SHP77 treated with DMSO at 0.1 percent for 48 hours (cell line): ENCODE measurements at regions not wholly inside any gene's neighbourhood (a gene's known extent, or its start where the extent isn't known, plus 50 kb on each side); places are given as distances from the start of the nearest gene placed in this dataset.
"Not testable (repeated sequence)": the region's sequence is repeated elsewhere in the genome, so short reads cannot be mapped to it uniquely, and the experiment has no call there.

Source experiments
- DNase-seq: peaks from one replicate; lab custom pipeline; 2025; lab: John Stamatoyannopoulos, UW

DNA sequence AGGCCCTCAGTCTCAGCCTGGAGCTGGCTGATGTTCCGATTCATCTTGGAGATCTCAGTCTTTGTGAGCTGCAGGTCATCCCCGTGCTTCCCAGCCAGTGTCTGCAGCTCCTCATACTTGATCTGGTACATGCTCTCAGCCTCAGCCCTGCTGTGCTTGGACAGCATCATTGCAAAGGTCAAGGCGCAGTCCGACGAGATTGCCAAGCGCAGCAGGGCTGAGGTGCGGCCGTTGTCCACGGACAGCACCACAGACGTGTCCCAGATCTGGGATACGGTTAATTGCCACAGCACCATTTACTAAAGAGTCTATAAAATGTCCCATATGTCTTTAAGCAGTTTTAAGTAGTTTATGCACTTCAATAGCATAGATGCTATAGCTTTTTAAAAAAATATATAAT is 965.7 kb downstream of the FSCB start:
- DNase-seq: no peak

DNA sequence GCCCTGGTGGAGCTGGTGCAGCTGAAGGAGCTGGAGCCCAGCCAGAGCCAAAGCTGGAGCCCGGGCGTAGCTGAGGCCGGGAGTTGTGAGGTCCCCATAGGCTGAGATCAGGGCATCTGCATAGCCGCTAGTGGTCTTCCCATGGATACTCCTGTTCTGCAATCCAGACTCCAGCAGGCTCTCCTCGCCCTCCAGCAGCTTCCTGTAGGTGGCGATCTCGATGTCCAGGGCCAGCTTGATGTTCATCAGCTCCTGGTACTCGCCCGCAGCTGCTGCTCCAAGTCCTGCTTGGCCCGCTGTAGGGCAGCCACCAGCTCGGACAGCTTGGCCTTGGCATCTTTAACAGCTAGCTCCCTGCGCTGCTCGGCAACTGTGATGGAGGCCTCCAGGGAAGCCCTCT is 966.1 kb downstream of the FSCB start:
- no peak for DNase-seq

DNA sequence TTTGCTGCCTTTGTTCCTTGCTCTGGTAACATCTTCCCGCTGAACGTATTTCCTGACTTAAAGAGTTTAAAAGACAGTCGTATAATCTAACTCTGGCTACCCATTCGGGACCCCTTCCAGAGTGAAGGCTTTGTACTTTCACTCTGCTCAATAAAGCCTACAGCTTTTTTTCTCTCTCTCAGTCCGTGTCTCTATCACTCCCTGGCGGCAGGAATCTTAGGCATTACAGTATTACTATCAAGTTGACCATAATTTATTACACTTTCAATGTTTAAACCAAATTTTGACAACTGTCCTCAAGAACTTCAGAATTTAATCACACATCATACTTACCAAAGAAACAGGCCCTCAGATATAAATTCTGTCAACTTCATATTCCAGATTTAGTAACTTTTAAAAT is 967.9 kb downstream of the FSCB start:
- no peak for DNase-seq

DNA sequence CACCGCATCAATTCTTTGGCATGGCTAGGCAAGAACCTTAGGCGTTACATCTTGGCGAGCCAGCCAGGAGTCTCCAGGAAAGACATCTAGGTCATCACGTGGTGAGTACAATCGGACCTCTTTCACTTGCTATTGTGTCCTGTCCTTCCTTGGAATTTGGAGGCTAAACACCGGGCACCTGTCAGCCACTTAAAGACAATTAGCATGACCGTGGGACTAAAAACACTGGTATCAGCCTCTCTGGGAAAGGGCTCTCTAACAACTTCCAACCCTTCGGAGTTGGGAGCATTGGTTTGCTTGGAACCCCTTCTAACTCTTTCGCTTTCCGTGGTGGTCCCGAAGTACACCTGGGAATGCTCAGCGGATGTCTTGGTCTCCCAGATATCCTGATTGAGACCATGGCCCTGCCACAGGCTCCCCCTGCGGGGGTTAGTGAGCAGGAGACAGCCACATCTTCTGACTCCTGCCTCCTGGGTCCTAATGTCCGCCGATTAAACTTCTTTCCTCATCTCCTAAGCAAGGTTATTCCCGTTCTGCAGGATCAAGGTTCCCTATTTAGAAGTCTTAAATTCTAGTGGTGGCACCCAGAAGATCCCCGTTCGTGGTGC is 971.7 kb downstream of the FSCB start:
- DNase-seq: no peak

DNA sequence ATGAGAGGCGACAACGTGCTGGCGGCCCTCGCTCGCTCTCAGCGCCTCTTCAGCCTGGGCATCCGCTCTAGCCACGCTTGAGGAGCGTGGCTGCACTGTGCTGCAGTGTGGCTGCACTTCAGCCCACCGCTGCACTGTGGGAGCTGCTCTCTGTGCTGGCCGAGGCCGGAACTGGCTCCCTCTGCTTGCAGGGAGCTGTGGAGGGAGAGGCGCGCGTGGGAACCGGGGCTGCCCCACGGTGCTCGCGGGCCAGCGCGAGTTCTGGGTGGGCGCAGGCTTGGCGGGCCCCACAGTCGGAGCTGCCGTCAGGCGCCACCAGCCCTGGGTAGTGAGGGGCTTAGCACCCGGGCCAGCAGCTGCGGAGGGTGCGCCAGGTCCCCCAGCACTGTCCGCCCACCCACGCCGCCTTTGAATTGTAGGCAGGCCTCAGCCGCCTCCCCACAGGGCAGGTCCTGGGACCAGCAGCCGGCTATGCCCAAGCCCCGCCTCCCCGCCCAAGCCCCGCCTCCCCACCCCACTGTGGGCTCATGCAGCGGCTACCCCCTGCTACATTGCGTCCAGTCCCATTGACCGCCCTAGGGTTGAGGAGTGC is 974.2 kb downstream of the FSCB start:
- DNase-seq: no peak

DNA sequence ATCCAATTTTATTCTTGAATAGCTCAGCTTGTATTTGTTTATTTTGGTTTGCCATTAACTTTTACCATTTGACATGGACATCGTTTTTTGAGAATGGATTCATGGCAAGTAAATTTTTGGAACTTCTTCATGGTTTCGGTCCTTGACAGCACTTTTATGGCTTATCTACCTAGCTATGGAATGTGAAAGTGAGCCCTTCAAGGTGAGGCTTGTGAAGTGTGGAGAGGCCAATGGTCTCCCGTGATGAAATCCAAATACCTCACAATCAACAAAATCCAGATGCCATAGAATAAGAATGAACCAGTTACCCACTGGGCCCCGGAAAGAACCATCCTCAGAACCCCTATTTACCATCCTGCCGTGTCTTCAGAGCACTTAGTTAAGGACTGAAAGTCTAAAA is 978.8 kb downstream of the FSCB start:
- no peak for DNase-seq

DNA sequence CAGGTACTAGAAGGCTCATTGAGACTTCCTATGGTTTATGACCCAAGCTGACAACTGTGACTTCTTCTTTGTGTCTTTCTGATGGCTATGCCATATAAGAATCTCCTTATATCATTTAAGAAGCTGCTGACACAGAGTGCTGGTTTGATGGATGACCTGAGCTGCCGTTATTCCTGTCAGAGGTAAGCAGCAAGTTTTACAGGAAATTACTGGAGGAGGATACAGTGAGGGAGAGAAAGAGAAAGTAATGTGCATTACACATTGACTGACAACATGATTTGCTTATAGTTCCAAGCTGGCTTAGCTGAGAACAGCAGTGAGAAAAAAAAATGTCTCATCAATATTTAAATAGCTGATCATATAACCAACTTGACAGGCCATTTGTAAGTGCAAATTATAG is 981.4 kb downstream of the FSCB start:
- DNase-seq: no peak

DNA sequence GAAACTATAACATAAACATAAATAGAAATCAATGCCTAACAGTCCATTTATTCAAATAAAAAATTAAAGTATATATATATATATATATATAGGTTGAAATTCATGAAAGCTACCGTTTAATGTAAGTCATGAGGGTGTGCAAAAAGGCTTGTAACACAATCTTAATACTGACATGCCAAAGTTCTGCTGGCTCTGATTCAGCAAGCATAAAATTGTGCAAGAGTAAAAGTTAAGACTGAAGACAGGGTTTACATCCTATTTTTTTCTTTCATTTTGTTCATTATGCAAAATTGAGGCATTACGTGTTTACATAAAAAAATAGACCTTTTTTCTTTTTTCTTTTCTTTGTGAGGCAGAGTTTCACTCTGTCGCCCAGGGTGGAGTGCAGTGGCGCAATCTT is 984.2 kb downstream of the FSCB start:
- DNase-seq: no peak

DNA sequence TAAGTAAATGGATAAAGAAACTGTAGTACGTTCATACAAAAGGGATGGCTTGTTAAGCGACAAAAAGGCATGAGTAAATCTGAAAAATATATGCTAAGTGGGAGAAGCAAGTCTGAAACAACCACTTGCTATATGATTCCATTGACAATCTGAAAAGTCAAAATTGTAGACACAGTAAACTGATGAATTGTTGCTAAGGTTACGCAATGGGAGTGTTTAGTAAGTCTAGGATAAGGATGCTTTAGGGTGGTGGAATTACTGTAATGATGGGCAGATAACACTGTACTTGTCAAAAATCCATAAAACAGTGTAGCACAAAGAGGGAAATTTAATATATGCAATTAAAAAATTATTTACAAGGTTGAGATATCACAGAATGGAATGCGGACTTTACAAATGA is 984.9 kb downstream of the FSCB start:
- no peak for DNase-seq

DNA sequence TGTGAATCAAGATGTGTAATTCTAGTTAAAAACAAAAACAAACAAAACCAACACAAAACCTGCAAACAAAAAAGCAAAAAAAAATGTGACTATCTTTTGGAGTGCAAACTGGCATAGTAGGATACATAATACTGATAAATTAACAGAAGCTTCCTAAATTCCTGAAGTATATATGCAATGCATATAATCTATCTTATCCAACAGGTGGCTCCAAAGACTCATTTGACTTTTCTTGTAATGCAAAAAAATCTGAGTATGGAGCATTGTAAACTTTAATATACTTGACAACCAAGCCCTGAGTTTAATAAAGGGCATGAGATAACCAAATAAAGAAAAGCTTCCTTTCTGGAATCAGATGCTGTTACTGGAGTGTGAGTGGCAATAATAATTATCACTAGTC is 1003.6 kb downstream of the FSCB start:
- no peak for DNase-seq

DNA sequence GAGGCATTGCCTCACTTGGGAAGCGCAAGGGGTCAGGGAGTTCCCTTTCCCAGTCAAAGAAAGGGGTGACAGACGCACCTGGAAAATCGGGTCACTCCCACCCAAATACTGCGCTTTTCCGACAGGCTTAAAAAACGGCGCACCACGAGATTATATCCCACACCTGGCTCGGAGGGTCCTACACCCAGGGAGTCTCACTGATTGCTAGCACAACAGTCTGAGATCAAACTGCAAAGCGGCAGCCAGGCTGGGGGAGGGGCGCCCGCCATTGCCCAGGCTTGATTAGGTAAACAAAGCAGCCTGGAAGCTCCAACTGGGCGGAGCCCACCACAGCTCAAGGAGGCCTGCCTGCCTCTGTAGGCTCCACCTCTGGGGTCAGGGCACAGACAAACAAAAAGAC is 1014.7 kb downstream of the FSCB start:
- DNase-seq: not testable (repeated sequence)

DNA sequence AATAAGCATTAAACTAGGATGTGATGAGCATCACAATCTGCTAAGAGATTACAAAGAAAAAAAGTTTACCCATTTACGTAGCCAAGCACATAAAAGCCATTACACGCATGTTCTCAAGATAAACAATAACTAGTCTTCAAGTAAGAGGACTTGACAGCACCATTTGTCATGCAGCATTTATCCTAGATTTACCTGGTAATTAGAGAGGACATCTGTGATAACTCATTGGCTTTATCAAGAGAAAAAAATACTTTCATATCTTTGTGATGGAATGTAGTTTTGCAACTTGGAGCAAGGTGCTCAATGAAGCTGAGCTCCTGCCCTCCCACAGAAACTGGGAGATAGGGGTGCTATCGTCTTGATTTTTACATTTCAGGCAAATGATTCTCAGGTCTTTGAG is 1023.7 kb downstream of the FSCB start:
- no peak for DNase-seq

DNA sequence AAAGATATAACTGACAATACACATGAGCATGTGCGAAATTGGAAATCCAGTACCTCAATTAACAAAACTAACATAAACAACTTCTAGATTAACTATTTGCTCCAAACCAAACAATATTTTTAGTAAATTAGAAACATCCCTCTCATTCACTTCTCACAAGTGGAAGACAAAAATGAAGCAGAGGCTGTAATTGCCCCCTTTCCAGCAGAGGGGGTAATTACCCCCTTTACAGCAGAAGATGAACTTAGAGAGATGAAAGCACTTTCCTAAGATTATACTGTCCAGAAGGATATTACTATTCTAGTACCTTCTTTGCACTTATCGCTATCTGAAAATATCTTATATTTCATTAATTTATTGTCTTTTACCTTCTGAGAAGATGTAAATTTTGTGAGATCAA is 1025.2 kb downstream of the FSCB start:
- no peak for DNase-seq

DNA sequence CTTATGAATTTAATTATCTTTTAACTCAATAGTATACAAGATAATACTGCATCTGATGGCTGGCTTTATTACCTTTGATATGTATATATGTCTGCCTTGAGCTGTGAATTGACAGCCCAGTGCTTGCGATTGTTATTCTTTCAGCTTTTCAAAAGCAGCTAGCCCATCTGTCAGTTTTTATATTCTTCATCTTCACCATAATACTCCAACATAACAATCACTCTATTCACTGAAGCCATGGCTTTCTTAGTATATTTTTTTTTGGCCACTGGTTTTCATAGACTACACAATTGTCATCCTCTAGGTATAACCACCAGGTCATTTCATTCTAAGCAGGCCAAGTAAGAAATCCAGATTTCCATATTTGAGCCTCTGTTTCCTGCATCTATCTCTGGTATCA is 1026.1 kb downstream of the FSCB start:
- no peak for DNase-seq

DNA sequence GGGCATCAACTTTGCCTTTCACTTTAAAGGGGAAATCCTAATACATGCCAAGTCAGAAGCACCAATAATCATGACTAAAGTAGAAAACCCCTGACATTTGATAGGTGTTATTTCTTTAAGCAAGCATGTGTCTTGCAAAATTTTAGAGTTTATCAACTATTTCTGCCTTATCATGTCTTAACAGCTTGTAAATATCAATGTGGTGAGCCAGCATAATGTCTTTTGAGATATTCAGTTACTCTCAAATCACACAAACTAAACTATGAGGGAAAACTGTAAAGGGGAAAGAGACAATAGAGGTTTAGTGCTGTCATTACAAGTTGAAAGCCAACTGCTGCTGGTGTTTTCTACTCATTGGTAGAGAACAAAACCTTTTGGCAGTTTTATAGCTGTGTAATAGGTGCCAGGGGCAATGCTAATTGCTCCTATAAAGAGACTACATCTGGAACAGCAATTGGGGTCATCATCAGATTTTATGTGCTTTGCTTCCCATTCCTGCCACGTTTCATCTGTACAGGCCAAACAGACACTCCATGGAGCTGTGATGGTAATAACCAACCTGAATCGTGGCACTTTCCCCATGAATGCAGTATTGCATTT is 1027.4 kb downstream of the FSCB start:
- DNase-seq: no peak

DNA sequence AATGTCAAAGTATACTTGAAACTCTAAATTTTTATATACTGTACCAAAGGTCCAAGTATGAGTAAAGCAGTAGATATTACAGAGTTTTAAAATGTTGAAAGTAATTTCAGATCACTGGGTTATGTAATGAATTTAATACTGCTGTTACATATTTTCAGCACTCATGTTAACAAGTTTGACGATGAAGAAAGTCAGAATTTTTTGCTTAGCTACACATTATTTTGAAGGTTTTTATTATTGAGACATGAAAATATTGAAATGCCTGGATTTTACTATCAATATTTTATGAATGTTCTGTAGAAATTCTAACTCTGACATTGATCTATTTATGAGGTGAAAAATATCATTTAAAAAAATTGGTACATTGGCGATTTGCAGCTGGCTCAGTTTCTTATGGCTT is 1030.3 kb downstream of the FSCB start:
- no peak for DNase-seq

DNA sequence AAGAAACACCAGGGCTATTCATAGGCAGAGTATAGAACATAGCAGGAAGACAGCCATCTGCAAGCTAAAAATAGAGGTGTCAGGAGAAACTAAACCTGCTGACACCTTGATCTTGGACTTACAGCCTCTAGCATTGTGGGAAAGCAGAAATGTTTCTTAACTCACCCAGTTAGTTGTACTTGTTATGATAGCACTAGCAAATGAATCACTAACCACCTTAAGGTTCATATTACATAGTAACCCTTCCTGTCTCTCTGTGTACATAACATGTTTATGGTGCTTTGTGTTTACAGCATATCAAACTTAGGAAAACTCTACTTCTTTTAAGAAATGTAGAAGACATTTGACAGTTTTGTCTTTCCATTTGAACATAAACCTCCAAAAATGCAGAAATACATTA is 1031.3 kb downstream of the FSCB start:
- DNase-seq: no peak

DNA sequence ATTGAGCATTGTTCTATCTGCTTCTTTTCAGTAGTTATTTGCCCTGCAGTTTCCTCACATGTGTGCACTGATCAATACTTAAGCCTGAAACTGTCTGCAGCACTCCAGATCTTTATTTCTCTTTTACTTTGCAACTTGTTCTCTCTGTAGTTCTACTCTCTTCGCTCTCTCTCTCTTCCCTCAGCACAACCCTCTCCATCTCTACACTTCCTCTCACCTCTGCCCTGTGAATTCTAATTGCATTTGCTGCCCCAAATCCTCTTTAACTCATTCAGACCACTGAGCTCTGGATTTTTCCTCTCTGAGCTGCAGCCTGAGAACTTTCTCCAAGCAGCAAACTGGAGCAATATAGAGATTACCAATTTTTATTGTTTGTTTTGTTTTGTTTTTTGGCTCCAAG is 1035.5 kb downstream of the FSCB start:
- DNase-seq: no peak

DNA sequence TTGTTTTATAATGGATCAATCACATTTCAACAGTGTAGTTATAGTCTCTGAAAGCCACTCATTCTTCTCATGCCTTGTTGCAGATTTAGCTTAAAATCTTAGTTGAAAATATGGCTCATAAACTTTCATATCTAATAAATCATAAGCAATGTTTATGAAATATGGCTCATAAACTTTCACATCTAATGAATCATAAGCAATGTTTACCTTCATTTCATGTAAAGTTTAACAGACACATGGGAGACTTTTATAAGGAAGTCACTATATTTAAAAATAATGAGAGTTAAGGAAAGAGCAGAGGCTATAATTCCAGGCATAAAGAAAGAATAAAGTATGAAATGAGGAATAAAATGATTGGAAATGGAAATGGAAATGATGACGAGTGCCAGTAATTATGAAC is 1042.1 kb downstream of the FSCB start:
- DNase-seq: no peak

DNA sequence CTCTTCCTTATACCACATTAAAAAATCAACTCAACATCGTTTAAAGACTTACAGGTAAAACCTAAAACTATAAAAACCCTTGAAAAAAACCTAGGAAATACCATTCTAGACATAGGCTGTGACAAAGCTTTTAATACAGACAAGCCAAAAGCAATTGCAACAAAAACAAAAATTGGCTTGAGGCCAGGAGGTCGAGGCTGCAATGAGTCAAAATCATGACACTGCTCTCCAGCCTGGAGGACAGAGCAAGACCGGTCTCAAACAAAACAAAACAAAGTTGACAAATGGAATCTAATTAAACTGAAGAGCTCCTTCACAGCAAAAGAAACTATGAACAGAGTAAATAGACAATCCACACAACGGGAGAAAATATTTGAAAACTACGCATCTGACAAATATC is 1057.8 kb downstream of the FSCB start:
- peak; percentile 4 for DNase-seq

DNA sequence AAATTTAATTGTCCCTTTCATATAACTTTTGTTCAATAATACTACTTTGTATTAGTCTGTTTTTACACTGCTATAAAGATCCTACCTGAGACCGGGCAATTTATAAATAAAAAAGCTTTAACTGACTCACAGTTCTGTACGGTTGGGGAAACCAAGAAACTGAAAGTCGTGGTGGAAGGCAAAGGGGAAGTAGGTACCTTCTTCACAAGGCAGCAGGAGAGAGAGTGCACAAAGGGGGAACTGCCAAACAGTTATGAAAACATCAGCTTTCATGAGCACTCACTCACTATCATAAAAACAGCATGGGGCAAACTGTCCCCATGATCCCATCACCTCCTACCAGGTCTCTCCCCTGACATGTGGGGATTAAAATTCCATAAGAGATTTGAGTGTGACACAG is 1069.0 kb downstream of the FSCB start:
- DNase-seq: no peak

DNA sequence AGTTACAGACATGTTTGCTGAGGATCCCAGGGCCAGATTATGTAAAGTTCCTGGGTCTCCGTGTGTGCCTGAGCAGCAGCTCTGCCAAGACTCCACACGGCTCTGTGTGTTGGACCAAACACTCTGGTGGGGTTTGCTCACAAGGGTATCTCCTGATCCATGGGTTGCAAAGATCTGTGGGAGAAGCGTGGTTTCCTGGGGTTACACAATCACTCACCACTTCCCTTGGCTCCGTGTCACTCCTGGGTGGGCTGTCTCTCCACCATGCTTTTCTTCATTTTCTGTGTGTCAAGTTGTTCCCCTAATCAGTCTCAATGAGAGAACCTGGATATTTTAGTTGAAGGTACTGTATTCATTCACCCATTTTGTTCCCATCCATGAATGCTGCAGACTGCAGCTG is 1088.8 kb downstream of the FSCB start:
- no peak for DNase-seq

DNA sequence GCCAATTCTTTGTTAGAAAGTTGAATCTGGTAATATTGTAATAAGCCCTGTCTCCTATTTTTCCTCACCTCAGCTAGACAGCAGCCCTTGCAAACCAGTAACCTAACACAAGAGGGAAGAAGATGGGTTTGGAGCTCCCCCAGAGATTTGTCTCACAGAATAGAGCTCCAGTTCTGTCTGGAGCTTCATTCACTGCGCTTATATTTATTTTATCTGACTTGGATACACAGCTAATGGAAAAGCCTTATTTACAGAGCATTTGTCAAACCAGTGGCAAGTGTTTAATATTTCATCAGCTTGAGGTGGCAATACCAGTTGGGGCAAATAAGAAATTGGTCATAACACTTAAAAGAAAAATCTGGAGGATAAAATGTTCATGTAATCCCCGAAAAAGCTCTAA is 1094.0 kb downstream of the FSCB start:
- DNase-seq: no peak

DNA sequence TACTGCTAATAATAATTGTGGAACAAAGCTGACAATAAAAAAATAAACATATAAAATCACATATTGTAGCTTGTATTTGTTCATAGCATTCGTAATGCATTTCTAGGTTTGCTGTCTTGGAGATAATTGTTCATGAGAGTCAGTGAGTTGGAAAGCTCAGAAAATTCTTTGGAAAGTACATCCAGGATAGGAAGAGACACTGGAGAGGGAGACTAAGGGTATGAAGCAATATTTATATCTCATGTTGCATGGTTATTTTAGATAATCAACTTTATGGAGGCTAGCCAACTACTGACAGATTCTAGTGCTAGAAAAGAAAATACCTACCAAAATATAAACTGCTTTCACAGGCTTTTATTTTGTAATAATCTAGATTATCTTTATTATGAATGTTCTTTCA is 1095.2 kb downstream of the FSCB start:
- no peak for DNase-seq
